ENCODE measurements at regions not wholly inside any gene's neighbourhood (a gene's known extent, or its start where the extent isn't known, plus 50 kb on each side); places are given as distances from the start of the nearest gene placed in this dataset.

- Histone ChIP-seq H3K4me3 (no peak overlapping the region), H3K27ac (no peak overlapping the region), H3K27me3 (no peaks in the 10 kb centered on the region), H3K4me1 (no peaks in the 10 kb centered on the region), H3K9me3 (no peaks in the 10 kb centered on the region), H3K36me3 (no peaks in the 10 kb centered on the region)
- DNase-seq: no peak
- no peak for TF ChIP-seq EP300 (IDR thresholded peaks at IDR 0.05)
- 31 to 60% (median 43%) methylated on average over 3 of the region's 3 CpGs for WGBS, 5 donors
- intact Hi-C loops (cut with DNase I; ENCODE audit: low total_unique reads): no loop called here
These were observed 372.6 kb downstream of the SEC23A start for GRCh38 chr14:38730420-38730819.

- no peaks in the 10 kb centered on the region for H3K4me1 ChIP-seq
- TF ChIP-seq POLR2AphosphoS5 (IDR thresholded peaks at IDR 0.05) (no peak), EP300 (IDR thresholded peaks at IDR 0.05) (no peak), CTCF (IDR thresholded peaks at IDR 0.05) (no peak), POLR2A (IDR thresholded peaks at IDR 0.05) (no peak)
- intact Hi-C loops (cut with DNase I; ENCODE audit: low total_unique reads): no loop called here
- no peak for DNase-seq
- H3K4me3 ChIP-seq: no peak overlapping the region
- H3K27me3 ChIP-seq: no peaks in the 10 kb centered on the region
- 75 to 96% (median 87%) methylated on average over 11 to 12 of the region's 12 CpGs for WGBS, 5 donors
- H3K9me3 ChIP-seq: no peaks in the 10 kb centered on the region
- H3K36me3 ChIP-seq: no peaks in the 10 kb centered on the region
- no peak overlapping the region for H3K27ac ChIP-seq
These were observed 375.3 kb downstream of the SEC23A start for GRCh38 chr14:38727731-38728130.

GRCh38 chr14:38724621-38725020 is 378.4 kb downstream of the SEC23A start:
- no peaks in the 10 kb centered on the region for H3K36me3 ChIP-seq
- H3K4me3 ChIP-seq: no peak overlapping the region
- TF ChIP-seq EP300 (IDR thresholded peaks at IDR 0.05) (no peak), CTCF (IDR thresholded peaks at IDR 0.05) (no peak), POLR2AphosphoS5 (IDR thresholded peaks at IDR 0.05) (no peak), POLR2A (IDR thresholded peaks at IDR 0.05) (no peak)
- H3K27ac ChIP-seq: no peak overlapping the region
- no peak for DNase-seq
- no peaks in the 10 kb centered on the region for H3K9me3 ChIP-seq
- 81 to 89% (median 88%) methylated on average over 3 of the region's 3 CpGs for WGBS, 5 donors
- intact Hi-C loops (cut with DNase I; ENCODE audit: low total_unique reads): loop anchor here (5.0 kb wide), 1 partner anchor 288 kb away; no protein-coding TSS in a partner anchor
- no peaks in the 10 kb centered on the region for H3K4me1 ChIP-seq
- no peaks in the 10 kb centered on the region for H3K27me3 ChIP-seq

- 38 to 50% (median 47%) methylated on average over 5 of the region's 5 CpGs for WGBS, 5 donors
- Histone ChIP-seq H3K9me3 (no peaks in the 10 kb centered on the region), H3K27ac (no peak overlapping the region), H3K4me1 (no peaks in the 10 kb centered on the region), H3K4me3 (no peak overlapping the region), H3K36me3 (no peaks in the 10 kb centered on the region), H3K27me3 (no peaks in the 10 kb centered on the region)
- no peak for DNase-seq
- intact Hi-C loops (cut with DNase I; ENCODE audit: low total_unique reads): loop anchor here (5.0 kb wide), 1 partner anchor 288 kb away; no protein-coding TSS in a partner anchor
- no peak for TF ChIP-seq EP300 (IDR thresholded peaks at IDR 0.05)
- TF ChIP-seq POLR2A (IDR thresholded peaks at IDR 0.05): no peak
- TF ChIP-seq POLR2AphosphoS5 (IDR thresholded peaks at IDR 0.05): no peak
- TF ChIP-seq CTCF (IDR thresholded peaks at IDR 0.05): no peak
These were observed 379.1 kb downstream of the SEC23A start for GRCh38 chr14:38723959-38724358.

GRCh38 chr14:38723277-38723676 is 379.8 kb downstream of the SEC23A start:
- Histone ChIP-seq H3K9me3 (no peaks in the 10 kb centered on the region), H3K36me3 (no peaks in the 10 kb centered on the region), H3K27ac (no peak overlapping the region), H3K4me1 (no peaks in the 10 kb centered on the region), H3K27me3 (no peaks in the 10 kb centered on the region), H3K4me3 (no peak overlapping the region)
- WGBS, 5 donors: 95 to 97% (median 96%) methylated on average over 1 of the region's 1 CpG
- DNase-seq: no peak
- TF ChIP-seq CTCF (IDR thresholded peaks at IDR 0.05) (no peak), EP300 (IDR thresholded peaks at IDR 0.05) (no peak), POLR2A (IDR thresholded peaks at IDR 0.05) (no peak), POLR2AphosphoS5 (IDR thresholded peaks at IDR 0.05) (no peak)
- intact Hi-C loops (cut with DNase I; ENCODE audit: low total_unique reads): loop anchor here (5.0 kb wide), 1 partner anchor 289 kb away; no protein-coding TSS in a partner anchor

Measured in stomach (tissue), 8 donors.